ENCODE measurements at regions not wholly inside any gene's neighbourhood (a gene's known extent, or its start where the extent isn't known, plus 50 kb on each side); places are given as distances from the start of the nearest gene placed in this dataset.

GRCh38 chr21:20592463-20592862 is 405.7 kb upstream of the NCAM2 start:
- Histone ChIP-seq H3K27ac (peak overlapping the region; percentile 32; the same call in 1 of the 2 replicates), H3K27me3 (no peaks in the 10 kb centered on the region), H3K36me3 (no peaks in the 10 kb centered on the region), H3K9me3 (no peaks in the 10 kb centered on the region; the same call in 1 of the 2 replicates), H4K20me1 (no peaks in the 10 kb centered on the region), H3K9ac (no peak overlapping the region), H3K4me3 (no peak overlapping the region), H3K4me1 (peaks cover 4% of the 10 kb centered on the region; the same call in 1 of the 2 replicates), H3K4me2 (no peak overlapping the region)
- TF ChIP-seq Cebpa-rat (IDR thresholded peaks at IDR 0.05): no peak

GRCh38 chr21:20603236-20603635 is 395.0 kb upstream of the NCAM2 start:
- no peak overlapping the region for H3K9ac ChIP-seq
- H3K27ac ChIP-seq: no peak overlapping the region
- H3K9me3 ChIP-seq: no peaks in the 10 kb centered on the region
- H3K4me2 ChIP-seq: no peak overlapping the region
- H3K4me3 ChIP-seq: no peak overlapping the region
- TF ChIP-seq Cebpa-rat (IDR thresholded peaks at IDR 0.05): no peak
- no peaks in the 10 kb centered on the region for H3K36me3 ChIP-seq
- H3K27me3 ChIP-seq: no peaks in the 10 kb centered on the region
- H3K4me1 ChIP-seq: no peaks in the 10 kb centered on the region
- no peaks in the 10 kb centered on the region for H4K20me1 ChIP-seq

GRCh38 chr21:20611008-20611407 is 387.2 kb upstream of the NCAM2 start:
- no peaks in the 10 kb centered on the region for H4K20me1 ChIP-seq
- H3K4me3 ChIP-seq: no peak overlapping the region
- H3K27ac ChIP-seq: no peak overlapping the region
- TF ChIP-seq Cebpa-rat (IDR thresholded peaks at IDR 0.05): no peak
- H3K9me3 ChIP-seq: no peaks in the 10 kb centered on the region
- H3K27me3 ChIP-seq: no peaks in the 10 kb centered on the region
- H3K9ac ChIP-seq: no peak overlapping the region
- no peak overlapping the region for H3K4me2 ChIP-seq
- no peaks in the 10 kb centered on the region for H3K36me3 ChIP-seq
- H3K4me1 ChIP-seq: no peaks in the 10 kb centered on the region

- no peak overlapping the region for H3K4me2 ChIP-seq
- no peak overlapping the region for H3K4me3 ChIP-seq
- no peaks in the 10 kb centered on the region for H3K36me3 ChIP-seq
- H3K9ac ChIP-seq: no peak overlapping the region
- H3K9me3 ChIP-seq: no peaks in the 10 kb centered on the region
- no peak overlapping the region for H3K27ac ChIP-seq
- no peaks in the 10 kb centered on the region for H3K27me3 ChIP-seq
- no peak for TF ChIP-seq Cebpa-rat (IDR thresholded peaks at IDR 0.05)
- no peaks in the 10 kb centered on the region for H4K20me1 ChIP-seq
- H3K4me1 ChIP-seq: no peaks in the 10 kb centered on the region
Observed at GRCh38 chr21:20613654-20614053, 384.6 kb upstream of the NCAM2 start.

- Histone ChIP-seq H3K36me3 (no peaks in the 10 kb centered on the region), H3K4me1 (no peaks in the 10 kb centered on the region), H3K4me2 (no peak overlapping the region), H3K27ac (no peak overlapping the region), H3K9ac (no peak overlapping the region), H4K20me1 (no peaks in the 10 kb centered on the region), H3K9me3 (no peaks in the 10 kb centered on the region), H3K27me3 (no peaks in the 10 kb centered on the region), H3K4me3 (no peak overlapping the region)
- no peak for TF ChIP-seq Cebpa-rat (IDR thresholded peaks at IDR 0.05)
Observed at GRCh38 chr21:20617130-20617529, 381.1 kb upstream of the NCAM2 start.

- Histone ChIP-seq H3K27me3 (no peaks in the 10 kb centered on the region), H3K4me3 (no peak overlapping the region), H3K4me1 (no peaks in the 10 kb centered on the region), H3K4me2 (no peak overlapping the region), H3K9me3 (0 out of 2 replicates have a peak, but pooled peaks cover 11% of the 10 kb centered on the region), H4K20me1 (no peaks in the 10 kb centered on the region), H3K27ac (no peak overlapping the region), H3K36me3 (no peaks in the 10 kb centered on the region), H3K9ac (no peak overlapping the region)
- TF ChIP-seq Cebpa-rat (IDR thresholded peaks at IDR 0.05): no peak
Observed at GRCh38 chr21:20618878-20619277, 379.3 kb upstream of the NCAM2 start.

GRCh38 chr21:20627594-20627993 is 370.6 kb upstream of the NCAM2 start:
- peaks cover 11% of the 10 kb centered on the region; the same call in 1 of the 2 replicates for H3K9me3 ChIP-seq
- H3K36me3 ChIP-seq: no peaks in the 10 kb centered on the region
- H4K20me1 ChIP-seq: no peaks in the 10 kb centered on the region
- H3K27ac ChIP-seq: no peak overlapping the region
- H3K9ac ChIP-seq: no peak overlapping the region
- H3K4me3 ChIP-seq: no peak overlapping the region
- no peaks in the 10 kb centered on the region for H3K27me3 ChIP-seq
- TF ChIP-seq Cebpa-rat (IDR thresholded peaks at IDR 0.05): no peak
- H3K4me2 ChIP-seq: no peak overlapping the region
- H3K4me1 ChIP-seq: no peaks in the 10 kb centered on the region

- Histone ChIP-seq H3K36me3 (no peaks in the 10 kb centered on the region), H3K9me3 (no peaks in the 10 kb centered on the region), H3K27me3 (no peaks in the 10 kb centered on the region), H3K9ac (no peak overlapping the region), H4K20me1 (no peaks in the 10 kb centered on the region), H3K27ac (no peak overlapping the region), H3K4me1 (no peaks in the 10 kb centered on the region), H3K4me3 (no peak overlapping the region), H3K4me2 (no peak overlapping the region)
- no peak for TF ChIP-seq Cebpa-rat (IDR thresholded peaks at IDR 0.05)
Observed at GRCh38 chr21:20631633-20632032, 366.6 kb upstream of the NCAM2 start.

- H3K27me3 ChIP-seq: no peaks in the 10 kb centered on the region
- no peaks in the 10 kb centered on the region for H3K4me1 ChIP-seq
- no peaks in the 10 kb centered on the region for H3K36me3 ChIP-seq
- H3K9ac ChIP-seq: no peak overlapping the region
- H4K20me1 ChIP-seq: no peaks in the 10 kb centered on the region
- no peak overlapping the region for H3K4me2 ChIP-seq
- no peaks in the 10 kb centered on the region for H3K9me3 ChIP-seq
- no peak overlapping the region for H3K27ac ChIP-seq
- H3K4me3 ChIP-seq: no peak overlapping the region
- no peak for TF ChIP-seq Cebpa-rat (IDR thresholded peaks at IDR 0.05)
Observed at GRCh38 chr21:20639026-20639425, 359.2 kb upstream of the NCAM2 start.

- H3K4me2 ChIP-seq: no peak overlapping the region
Observed at GRCh38 chr21:20641241-20641640, 357.0 kb upstream of the NCAM2 start.

GRCh38 chr21:20642681-20643080 is 355.5 kb upstream of the NCAM2 start:
- H3K27ac ChIP-seq: no peak overlapping the region
- no peaks in the 10 kb centered on the region for H4K20me1 ChIP-seq
- H3K36me3 ChIP-seq: no peaks in the 10 kb centered on the region
- H3K9ac ChIP-seq: no peak overlapping the region
- no peaks in the 10 kb centered on the region for H3K27me3 ChIP-seq
- H3K4me1 ChIP-seq: no peaks in the 10 kb centered on the region
- no peak overlapping the region for H3K4me2 ChIP-seq
- H3K4me3 ChIP-seq: no peak overlapping the region
- peaks cover 18% of the 10 kb centered on the region for H3K9me3 ChIP-seq
- no peak for TF ChIP-seq Cebpa-rat (IDR thresholded peaks at IDR 0.05)

More at GRCh38 chr21:20641241-20641640, 357.0 kb upstream of the NCAM2 start:
- no peak overlapping the region for H3K9ac ChIP-seq
- H3K27ac ChIP-seq: no peak overlapping the region
- TF ChIP-seq Cebpa-rat (IDR thresholded peaks at IDR 0.05): no peak
- H3K9me3 ChIP-seq: peaks cover 13% of the 10 kb centered on the region
- H3K27me3 ChIP-seq: no peaks in the 10 kb centered on the region
- no peaks in the 10 kb centered on the region for H4K20me1 ChIP-seq
- no peak overlapping the region for H3K4me3 ChIP-seq
- no peaks in the 10 kb centered on the region for H3K36me3 ChIP-seq
- H3K4me1 ChIP-seq: no peaks in the 10 kb centered on the region
